ENCODE measurements at regions not wholly inside any gene's neighbourhood (a gene's known extent, or its start where the extent isn't known, plus 50 kb on each side); places are given as distances from the start of the nearest gene placed in this dataset.

- H4K91ac ChIP-seq (replicated peaks; ENCODE audit: insufficient read length, low read length) = no peak overlapping the region
- no peaks in the 10 kb centered on the region for H3K36me3 ChIP-seq (ENCODE audit: control insufficient read depth in 2 of 4, insufficient read depth in 4 of 4, low read length in 3 of 4)
- no peak overlapping the region for H3K56ac ChIP-seq (replicated peaks; ENCODE audit: insufficient read length, low read depth, low read length)
- FAIRE-seq = peak; percentile 28
- no peak overlapping the region for H3K18ac ChIP-seq (ENCODE audit: extremely low read depth, low read length)
- no peak overlapping the region for H2BK120ac ChIP-seq (replicated peaks; ENCODE audit: low read depth, low read length)
- H3K4ac ChIP-seq (replicated peaks; ENCODE audit: insufficient read length, low read depth, low read length) = no peak overlapping the region
- ChIA-PET CTCF (ENCODE audit: partially characterized antibody) (interaction anchor here (0.7 to 2.2 kb wide), 2 partner anchors 31 to 62 kb away, joined by 4 to 9 read pairs; no protein-coding TSS in a partner anchor), POLR2A (ENCODE audit: partially characterized antibody) (no interaction called here)
- H3K4me3 ChIP-seq (ENCODE audit: extremely low read depth in 1 of 4, insufficient read depth in 2 of 4, low read depth in 3 of 4, low read length in 4 of 4) = no peak overlapping the region
- H3K27ac ChIP-seq (ENCODE audit: low read depth, low read length) = no peak overlapping the region
- DNase-seq (ENCODE audit: low read depth in 1 of 2, low spot score in 2 of 2) = no peak
- H2BK15ac ChIP-seq (ENCODE audit: low read length) = no peak overlapping the region
- H4K8ac ChIP-seq (ENCODE audit: extremely low read depth, insufficient read depth, low read length) = no peak overlapping the region
- no peaks in the 10 kb centered on the region for H3K79me2 ChIP-seq (ENCODE audit: control insufficient read depth in 1 of 2, insufficient read depth in 2 of 2, low read length in 2 of 2)
- peaks cover 0 to 4% (median 0%) of the 10 kb centered on the region in 4 experiments; a peak in 2 of 7 replicates for H3K4me1 ChIP-seq (replicated peaks in 1 of 4; ENCODE audit: control insufficient read depth in 3 of 4, insufficient read depth in 4 of 4, low read length in 3 of 4)
- H2BK12ac ChIP-seq (ENCODE audit: low read depth, low read length) = no peak overlapping the region
- H4K5ac ChIP-seq (ENCODE audit: insufficient read length, low read depth, low read length) = no peak overlapping the region
- 72% methylated on average over 4 of the region's 4 CpGs; no CpG with 5 or more reads in 1 of the 2 experiments for WGBS, 2 experiments (ENCODE audit: extremely low coverage in 1 of 2, insufficient coverage in 1 of 2, insufficient read length in 1 of 2, insufficient replicate concordance in 2 of 2, low coverage in 1 of 2, low lambda C conversion rate in 2 of 2, missing lambda C conversion rate in 1 of 2)
- 0 out of 4 replicates have a peak overlapping the region, but pooled peaks of 1 of the 2 experiments have one; percentile 11 for H3K4me2 ChIP-seq (ENCODE audit: insufficient read depth in 1 of 2, low read depth in 2 of 2, low read length in 2 of 2)
- H3K27me3 ChIP-seq (replicated peaks in 1 of 4; ENCODE audit: control insufficient read depth in 3 of 4, extremely low read depth in 1 of 4, insufficient read depth in 3 of 4, low read length in 3 of 4) = no peaks in the 10 kb centered on the region
- H3K9me3 ChIP-seq (ENCODE audit: insufficient read depth in 2 of 2, low read depth in 1 of 2, low read length in 1 of 2) = no peaks in the 10 kb centered on the region
- H4K20me1 ChIP-seq (replicated peaks in 1 of 2; ENCODE audit: control insufficient read depth in 1 of 2, insufficient read depth in 2 of 2, low read length in 2 of 2) = no peaks in the 10 kb centered on the region
- no peak overlapping the region for H3K14ac ChIP-seq (ENCODE audit: insufficient read length)
- no peaks in the 10 kb centered on the region for H3K23me2 ChIP-seq (ENCODE audit: low read depth, low read length)
- H2BK20ac ChIP-seq (ENCODE audit: low read length) = no peak overlapping the region
- H3K23ac ChIP-seq (ENCODE audit: insufficient read length) = no peak overlapping the region
- H3K9ac ChIP-seq (replicated peaks in 1 of 4; ENCODE audit: extremely low read depth in 1 of 4, low read depth in 3 of 4, low read length in 3 of 4) = no peak overlapping the region
- no peak overlapping the region for H2BK5ac ChIP-seq (ENCODE audit: low read depth, low read length)
- no peak overlapping the region for H2AK5ac ChIP-seq (ENCODE audit: low read depth, low read length)
- no peak overlapping the region for H2AFZ ChIP-seq (ENCODE audit: low read length)
- TF ChIP-seq SRF (IDR thresholded peaks at IDR 0.05; ENCODE audit: low read depth, low read length) = no peak
- TF ChIP-seq TEAD4 (IDR thresholded peaks at IDR 0.05; ENCODE audit: low read depth, low read length) = peak; percentile 81
- no peaks in the 10 kb centered on the region for H3K79me1 ChIP-seq (ENCODE audit: low read depth, low read length)
These were observed 722.0 kb upstream of the SOX9 start for GRCh38 chr17:71398800-71399219.
